TTC549 (cell line): ENCODE measurements at regions not wholly inside any gene's neighbourhood (a gene's known extent, or its start where the extent isn't known, plus 50 kb on each side); places are given as distances from the start of the nearest gene placed in this dataset.

Experiments used
- FAIRE-seq: peaks from 2 replicates; lab custom pipeline; 2012; peaks lifted over from hg19 to GRCh38; lab: Jason Lieb, UNC

DNA sequence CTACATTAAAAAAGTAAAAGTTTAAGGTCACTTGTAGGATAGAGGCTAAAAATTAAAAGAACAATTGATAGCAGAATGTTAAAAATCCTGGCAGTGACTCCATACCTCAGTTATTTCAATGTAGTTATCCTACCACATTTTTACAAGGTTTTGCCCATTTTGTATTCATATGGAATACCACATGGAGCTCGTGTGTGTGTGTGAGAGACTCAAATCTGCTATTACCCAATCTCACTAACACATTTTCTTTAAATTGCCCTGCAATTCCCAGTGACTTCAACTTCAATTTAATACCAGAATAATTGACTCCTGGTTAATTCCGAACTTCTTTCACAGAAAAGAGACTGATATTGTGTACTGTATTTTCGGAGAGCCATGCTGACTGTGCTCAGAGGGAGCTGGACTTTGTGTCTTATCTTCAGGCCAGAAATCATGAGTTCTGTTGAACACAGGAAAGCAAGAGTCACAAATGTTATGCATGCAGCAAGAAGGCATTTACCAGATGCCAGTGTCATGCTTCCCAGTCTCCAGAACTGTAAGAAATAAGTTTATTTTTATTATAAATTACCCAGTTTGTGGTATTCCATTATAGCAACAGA is 529.0 kb upstream of the NECTIN3 start:
- no peak for FAIRE-seq

GRCh38 chr3:110544730-110545129 is 526.9 kb upstream of the NECTIN3 start:
- FAIRE-seq: no peak

DNA sequence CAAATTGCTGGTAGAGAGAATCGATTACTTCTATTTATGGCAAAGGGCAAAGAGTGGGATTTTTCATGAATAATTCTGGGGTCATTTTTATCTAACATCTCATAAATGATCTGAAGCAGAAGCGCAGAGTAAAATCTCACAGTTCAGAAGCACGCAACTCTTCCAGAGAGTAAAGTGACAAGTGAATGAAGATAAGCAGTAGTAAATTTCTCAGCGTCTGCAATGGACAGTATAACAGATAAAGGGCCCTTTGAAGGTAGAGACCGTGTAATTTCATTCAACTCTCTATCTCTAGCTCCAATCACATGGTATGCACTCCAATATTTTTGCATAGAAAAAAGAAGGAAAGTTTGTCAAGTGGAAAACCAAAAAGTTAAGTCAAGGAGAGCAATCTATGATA is 521.1 kb upstream of the NECTIN3 start:
- FAIRE-seq: no peak

- FAIRE-seq: no peak
Observed at GRCh38 chr3:110562621-110563020, 509.0 kb upstream of the NECTIN3 start.

GRCh38 chr3:110564674-110565073 is 506.9 kb upstream of the NECTIN3 start:
- FAIRE-seq: no peak

DNA sequence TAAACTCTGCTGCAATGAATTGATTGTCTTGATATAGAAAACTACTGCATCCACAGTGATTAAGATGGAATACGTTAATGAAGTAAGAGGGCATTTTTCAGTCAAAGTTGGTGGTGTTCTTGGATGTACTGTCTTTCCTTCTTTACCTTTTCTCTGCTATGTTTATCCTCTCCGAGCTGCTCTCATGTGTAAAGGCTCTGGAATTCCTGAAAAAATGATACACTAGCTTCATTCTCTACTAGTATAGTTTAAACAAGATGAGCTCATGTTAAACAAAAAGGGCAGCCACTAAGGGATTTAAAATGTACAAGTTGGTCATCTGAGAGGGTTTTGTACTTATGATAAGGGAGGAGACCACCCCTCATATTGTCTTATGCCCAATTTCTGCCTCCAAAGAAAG is 504.6 kb upstream of the NECTIN3 start:
- FAIRE-seq: no peak

DNA sequence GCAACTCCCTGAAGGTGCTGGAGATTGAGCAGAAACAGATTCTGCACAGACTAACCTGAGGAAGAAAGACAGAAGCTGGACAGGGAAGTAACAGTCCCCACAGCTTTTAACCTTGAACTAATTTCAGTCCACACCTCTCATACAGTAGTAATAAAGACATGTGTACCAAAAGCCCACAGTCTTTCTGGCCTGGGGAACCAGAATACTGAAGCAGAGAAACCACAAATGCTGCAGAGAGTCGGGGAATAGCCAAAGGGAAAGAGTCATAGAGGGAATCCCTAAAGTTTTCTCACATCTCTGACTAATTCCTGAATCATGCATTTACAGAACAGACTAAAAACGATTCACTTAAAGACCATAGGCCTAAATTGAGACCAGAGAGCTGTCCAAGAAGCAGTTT is 503.4 kb upstream of the NECTIN3 start:
- FAIRE-seq: no peak

DNA sequence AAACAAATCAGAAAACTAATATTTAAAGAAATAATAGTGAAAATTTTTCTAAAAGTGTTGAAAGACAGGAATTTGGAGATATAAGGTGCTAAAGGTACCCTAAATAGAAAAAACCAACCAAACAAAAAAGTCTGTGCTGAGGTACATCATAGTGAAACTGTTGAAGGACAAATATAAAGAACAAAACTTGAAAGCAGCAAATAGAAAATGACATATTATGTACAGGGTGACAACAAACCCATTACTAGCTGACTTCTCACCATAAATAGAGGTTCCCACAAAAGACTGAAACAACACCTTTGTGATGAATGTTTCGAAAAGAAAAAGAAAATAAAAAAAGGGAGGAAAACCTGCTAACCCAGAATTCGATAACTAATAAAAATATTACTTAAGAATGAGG is 502.5 kb upstream of the NECTIN3 start:
- FAIRE-seq: no peak

DNA sequence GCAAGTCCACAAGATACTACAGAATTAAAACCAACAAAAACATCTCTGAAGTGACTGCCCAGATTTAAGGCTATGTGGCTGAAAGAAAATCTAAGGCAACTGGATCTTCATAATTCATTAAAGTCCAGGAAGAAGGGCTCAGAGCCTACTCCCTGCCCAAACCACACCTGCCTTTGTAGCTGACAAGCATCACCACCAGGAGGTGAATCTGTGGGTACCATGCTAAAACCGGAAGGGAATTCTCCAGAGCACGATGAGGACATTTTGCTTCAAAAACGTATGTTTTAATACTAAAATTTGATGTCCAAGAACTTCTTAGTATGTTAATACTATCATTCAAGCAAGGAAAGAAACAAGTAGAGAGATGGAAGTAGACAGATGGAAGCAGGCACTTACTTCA is 495.9 kb upstream of the NECTIN3 start:
- no peak for FAIRE-seq

DNA sequence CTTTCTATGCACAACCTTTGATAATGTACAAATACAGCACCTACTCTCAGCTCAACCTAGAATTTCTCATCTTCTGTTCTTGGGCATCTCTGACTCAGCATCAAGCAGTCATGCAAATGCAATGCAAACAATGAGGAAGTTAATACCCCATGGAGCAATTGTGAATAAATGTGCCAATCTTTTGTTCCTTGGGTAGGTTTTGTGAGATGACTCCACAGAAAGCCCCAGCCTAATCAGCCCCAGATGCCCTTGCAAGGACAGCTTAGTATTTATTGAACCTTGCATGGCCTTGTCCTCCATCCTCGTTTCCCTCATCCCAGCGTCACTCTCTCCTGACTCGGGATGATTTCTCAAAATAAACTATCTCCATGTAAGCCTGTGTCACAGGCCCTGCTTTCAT is 494.7 kb upstream of the NECTIN3 start:
- no peak for FAIRE-seq

DNA sequence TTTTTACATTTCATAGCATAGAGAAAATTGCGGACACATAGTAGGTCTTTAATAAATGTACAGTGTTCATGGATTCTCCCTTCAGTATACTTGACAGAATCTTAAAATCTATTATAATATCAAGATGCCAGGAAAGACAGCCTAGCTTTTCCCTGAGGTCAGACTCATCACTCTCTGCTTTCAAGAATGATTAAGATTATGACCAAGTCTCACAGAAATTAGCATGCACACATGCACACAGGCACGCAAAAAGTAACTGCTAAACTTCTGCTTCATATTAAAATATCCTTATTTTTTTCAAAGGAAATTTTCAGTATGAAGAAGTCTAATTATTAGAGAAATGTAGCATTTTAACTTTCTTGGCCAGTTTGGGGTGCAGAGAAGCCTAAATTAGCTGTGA is 493.8 kb upstream of the NECTIN3 start:
- FAIRE-seq: no peak

DNA sequence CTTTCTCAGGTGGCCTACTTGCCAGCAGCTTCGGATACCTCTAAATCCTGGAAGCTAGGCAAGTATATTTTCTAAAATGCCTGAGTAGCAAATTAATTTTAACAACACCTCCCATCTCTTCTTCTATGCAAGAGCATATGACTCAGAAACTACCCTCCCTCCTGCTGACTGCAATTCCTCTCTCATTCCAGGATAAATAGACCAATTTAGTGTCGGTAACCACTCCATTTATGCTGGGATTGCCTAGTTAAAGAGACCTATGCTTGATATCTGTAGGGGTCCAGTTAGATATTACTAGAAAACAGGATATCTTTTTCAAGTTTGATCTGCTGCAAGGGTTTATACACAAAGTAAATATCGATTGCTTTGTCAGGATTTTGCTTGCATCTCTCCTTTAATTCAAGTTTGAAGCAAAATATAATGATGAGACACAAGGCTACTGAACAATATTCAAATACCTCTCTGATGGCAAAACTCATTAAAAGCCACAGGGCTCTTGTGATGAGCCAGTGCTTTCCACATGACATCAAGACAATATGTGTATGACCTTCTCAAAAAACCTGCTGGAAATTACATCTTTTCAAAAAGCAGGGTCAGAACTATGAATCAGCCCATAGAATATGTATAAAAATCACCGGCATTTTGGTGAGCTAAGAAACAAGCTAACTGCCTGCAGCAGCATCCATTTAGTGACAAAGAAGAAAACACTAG is 491.6 kb upstream of the NECTIN3 start:
- no peak for FAIRE-seq

DNA sequence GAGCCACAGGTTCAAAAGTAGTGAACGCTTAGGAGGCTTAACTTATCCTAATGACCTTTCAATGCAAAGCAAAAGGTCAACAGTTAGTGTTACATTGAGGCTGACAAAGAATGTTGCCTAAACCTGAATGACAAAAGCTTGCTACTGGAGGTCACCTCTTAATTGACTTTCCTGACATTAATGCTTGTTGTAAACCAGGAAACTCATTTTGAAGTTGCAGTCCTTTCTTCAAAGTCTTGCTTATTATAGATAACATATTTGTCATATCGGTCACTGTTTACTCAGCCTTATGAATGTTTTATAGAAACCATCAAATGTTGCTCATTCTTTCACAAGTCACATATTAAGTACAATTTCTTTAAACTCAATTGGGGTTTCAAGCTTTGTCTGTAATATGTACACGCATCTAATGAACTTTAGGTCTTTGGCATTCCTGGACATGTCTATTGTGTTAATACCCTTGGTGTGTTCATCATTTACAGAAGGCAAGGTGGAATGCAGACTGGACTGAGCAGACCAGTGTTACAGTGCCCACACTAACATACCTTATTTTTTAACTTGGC is 488.2 kb upstream of the NECTIN3 start:
- no peak for FAIRE-seq

DNA sequence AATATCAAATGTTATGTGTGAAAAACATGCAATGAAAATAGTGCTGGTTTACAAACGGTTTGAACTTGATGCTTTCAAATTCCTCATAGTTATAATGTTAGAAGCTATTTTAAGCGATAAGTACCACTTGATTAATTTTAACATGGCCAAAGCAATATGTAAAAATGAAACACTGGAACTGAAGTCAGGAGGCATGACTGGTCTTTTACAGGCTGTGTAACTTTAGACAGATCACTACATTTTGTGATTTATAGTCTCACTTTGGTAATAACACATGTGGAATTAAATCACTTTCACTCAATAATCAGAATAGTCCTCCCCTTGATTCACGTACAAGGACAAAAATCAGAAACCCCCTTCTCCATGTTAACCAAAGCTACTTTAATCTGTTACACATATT is 482.7 kb upstream of the NECTIN3 start:
- no peak for FAIRE-seq

GRCh38 chr3:110589341-110589740 is 482.3 kb upstream of the NECTIN3 start:
- FAIRE-seq: no peak

DNA sequence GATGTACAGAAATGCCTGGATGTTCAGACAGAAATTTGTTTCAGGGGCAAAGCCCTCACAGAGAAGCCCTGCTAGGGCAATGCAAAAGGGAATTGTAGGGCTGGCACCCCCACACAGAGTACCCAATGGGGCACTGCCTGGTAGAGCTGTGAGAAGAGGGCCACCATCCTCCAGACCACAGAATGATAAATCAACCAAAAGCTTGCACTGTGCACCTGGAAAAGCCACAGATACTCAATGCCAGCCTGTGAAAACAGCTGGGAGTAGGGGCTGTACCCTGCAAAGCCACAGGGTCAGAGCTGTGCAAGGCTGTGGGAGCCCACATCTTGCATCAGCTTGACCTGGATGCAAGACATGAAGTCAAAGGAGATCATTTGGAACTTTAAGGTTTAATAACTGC is 477.9 kb upstream of the NECTIN3 start:
- FAIRE-seq: no peak

DNA sequence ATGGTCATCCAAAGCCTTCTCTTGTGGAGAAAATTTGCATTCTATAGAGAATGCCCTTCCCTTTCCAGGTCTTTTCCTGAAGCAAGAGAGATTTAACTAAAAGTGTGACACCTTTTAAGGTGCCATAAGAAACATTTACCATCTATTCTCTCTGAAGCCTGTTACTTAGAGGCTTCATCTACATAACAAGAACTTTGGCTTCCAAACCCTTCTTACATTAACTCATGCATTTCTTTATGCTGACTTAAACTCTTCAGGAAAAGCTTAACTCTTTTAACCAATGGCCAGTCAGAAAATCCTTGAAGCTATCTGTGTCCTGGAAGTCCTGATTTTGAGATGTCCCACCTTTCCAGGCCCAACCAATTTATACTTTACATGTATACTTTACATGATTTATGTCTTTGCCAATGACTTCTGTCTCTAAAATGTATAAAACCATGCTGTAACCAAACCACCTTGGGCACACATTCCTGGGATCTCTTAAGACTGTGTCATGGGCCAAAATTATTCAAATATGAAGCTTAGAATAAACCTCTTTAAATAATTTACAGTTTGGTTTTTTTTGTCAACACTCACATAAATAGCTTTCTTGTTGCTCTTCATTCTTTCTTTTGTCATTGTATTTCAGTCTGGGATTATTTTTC is 472.6 kb upstream of the NECTIN3 start:
- FAIRE-seq: no peak

DNA sequence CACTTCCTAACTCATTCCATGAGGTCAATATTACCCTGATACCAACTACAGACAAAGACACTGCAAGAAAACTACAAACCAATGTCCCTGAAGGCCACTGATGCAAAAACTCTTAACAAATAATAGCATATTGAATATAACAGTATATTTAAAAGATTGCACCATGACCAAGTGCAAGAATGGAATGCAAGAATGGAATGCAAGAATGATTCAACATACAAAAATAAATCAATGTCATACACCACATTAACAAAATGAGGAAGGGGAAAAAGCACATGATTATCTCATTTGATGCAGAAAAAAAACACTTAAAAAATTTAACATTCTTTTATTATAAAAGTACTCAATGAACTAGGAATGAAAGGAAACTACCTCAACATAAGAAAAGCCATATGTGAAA is 463.1 kb upstream of the NECTIN3 start:
- no peak for FAIRE-seq

DNA sequence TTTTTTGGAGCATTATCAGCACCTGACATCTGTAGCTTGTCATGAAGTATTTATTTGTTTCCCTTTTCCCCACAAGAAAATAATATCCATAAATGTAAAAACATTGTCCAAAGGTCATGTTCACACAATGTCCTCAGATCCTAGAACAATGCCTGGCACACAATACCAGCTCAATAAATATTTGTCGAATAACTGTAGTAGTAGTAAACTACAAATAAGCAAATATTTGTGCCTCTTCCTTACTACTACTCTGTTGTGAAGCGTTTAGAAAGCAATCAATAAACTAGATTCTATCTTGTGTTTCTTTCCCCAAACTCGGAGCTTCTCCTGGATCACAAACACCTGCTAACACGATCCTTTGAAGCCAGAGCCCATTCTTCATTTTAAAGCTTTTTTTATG is 459.6 kb upstream of the NECTIN3 start:
- FAIRE-seq: no peak

GRCh38 chr3:110614186-110614585 is 457.4 kb upstream of the NECTIN3 start:
- no peak for FAIRE-seq

GRCh38 chr3:110615454-110615853 is 456.2 kb upstream of the NECTIN3 start:
- no peak for FAIRE-seq

GRCh38 chr3:110618512-110619226 is 452.9 kb upstream of the NECTIN3 start:
- FAIRE-seq: no peak

DNA sequence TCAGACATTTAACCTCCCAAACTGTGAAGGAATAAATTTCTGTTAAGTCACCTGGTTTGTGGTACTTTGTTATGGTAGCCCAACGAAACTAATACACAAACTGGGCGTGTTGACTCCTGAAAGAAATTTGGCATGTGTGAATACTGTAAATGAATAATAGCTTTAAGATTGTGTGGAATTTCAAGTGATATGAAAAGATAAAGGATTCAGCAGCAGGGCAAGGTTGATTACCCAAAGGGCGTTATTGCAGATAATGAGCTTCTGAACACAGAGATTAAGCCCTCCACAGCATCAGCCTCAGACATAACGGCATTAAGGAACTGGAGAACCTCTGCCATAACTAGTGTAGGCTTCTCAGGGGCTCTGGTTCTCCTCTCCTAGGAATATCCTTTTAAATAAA is 451.5 kb upstream of the NECTIN3 start:
- no peak for FAIRE-seq
